ENCODE measurements at regions not wholly inside any gene's neighbourhood (a gene's known extent, or its start where the extent isn't known, plus 50 kb on each side); places are given as distances from the start of the nearest gene placed in this dataset.

GRCh38 chr7:85286446-85286845, 99.6 kb upstream of the SEMA3D start:
- TF ChIP-seq EZH2 (IDR thresholded peaks at IDR 0.05; ENCODE audit: low read length, missing control alignments): no peak
- TF ChIP-seq, protein P1, sequence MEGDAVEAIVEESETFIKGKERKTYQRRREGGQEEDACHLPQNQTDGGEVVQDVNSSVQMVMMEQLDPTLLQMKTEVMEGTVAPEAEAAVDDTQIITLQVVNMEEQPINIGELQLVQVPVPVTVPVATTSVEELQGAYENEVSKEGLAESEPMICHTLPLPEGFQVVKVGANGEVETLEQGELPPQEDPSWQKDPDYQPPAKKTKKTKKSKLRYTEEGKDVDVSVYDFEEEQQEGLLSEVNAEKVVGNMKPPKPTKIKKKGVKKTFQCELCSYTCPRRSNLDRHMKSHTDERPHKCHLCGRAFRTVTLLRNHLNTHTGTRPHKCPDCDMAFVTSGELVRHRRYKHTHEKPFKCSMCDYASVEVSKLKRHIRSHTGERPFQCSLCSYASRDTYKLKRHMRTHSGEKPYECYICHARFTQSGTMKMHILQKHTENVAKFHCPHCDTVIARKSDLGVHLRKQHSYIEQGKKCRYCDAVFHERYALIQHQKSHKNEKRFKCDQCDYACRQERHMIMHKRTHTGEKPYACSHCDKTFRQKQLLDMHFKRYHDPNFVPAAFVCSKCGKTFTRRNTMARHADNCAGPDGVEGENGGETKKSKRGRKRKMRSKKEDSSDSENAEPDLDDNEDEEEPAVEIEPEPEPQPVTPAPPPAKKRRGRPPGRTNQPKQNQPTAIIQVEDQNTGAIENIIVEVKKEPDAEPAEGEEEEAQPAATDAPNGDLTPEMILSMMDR (conservative IDR thresholded peaks at IDR 0.05 in 1 of 2, IDR thresholded peaks at IDR 0.05 in 1 of 2; ENCODE audit: low read depth in 1 of 2, low read length in 2 of 2): no peak

DNA sequence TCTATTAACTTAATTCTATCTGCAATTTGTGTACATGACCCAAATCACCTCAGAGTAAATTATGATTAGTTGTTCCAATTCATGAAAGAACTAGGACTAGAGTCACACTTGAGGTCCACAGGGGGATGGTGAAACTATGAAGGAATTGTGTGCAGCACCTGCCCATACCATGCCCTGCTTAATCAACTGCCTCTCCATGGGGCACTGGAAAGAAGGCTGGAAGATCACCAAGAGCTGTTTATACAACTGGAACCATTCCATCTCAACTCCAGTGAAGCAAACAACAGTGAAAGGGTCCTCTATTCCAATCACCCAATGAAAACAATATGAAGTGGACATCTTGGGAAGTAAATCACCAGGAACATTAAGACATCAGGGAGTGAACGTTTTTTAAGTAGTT, 98.7 kb upstream of the SEMA3D start:
- no peaks in the 10 kb centered on the region for H3K79me2 ChIP-seq (ENCODE audit: control insufficient read depth, insufficient read depth, low read length)
- H3K9me3 ChIP-seq (ENCODE audit: control insufficient read depth, insufficient read depth, low read depth, low read length): no peaks in the 10 kb centered on the region
- no peaks in the 10 kb centered on the region for H3K27me3 ChIP-seq (ENCODE audit: control insufficient read depth, insufficient read depth, low read length)
- no peak overlapping the region for H2AFZ ChIP-seq (ENCODE audit: low read length)
- no peak overlapping the region for H3K4me2 ChIP-seq (ENCODE audit: extremely low read depth, insufficient read depth, low read length)
- TF ChIP-seq, protein P1 (conservative IDR thresholded peaks at IDR 0.05 in 1 of 2, IDR thresholded peaks at IDR 0.05 in 1 of 2; ENCODE audit: low read depth in 1 of 2, low read length in 2 of 2): no peak
- no peak for TF ChIP-seq EZH2 (IDR thresholded peaks at IDR 0.05; ENCODE audit: low read length, missing control alignments)
- H3K27ac ChIP-seq (ENCODE audit: insufficient read depth, low read length): no peak overlapping the region
- no peaks in the 10 kb centered on the region for H3K4me1 ChIP-seq (ENCODE audit: control insufficient read depth, extremely low read depth, insufficient read depth, low read length)
- no peaks in the 10 kb centered on the region for H4K20me1 ChIP-seq (ENCODE audit: control insufficient read depth, extremely low read depth, insufficient read depth, low read length)
- no peak for DNase-seq (ENCODE audit: low read depth in 2 of 2)
- H3K9ac ChIP-seq (ENCODE audit: insufficient read depth, low read length): no peak overlapping the region
- no peaks in the 10 kb centered on the region for H3K36me3 ChIP-seq (ENCODE audit: control insufficient read depth, insufficient read depth, low read length)
- no peak overlapping the region for H3K4me3 ChIP-seq (replicated peaks in 1 of 4; ENCODE audit: control extremely low read depth in 1 of 4, insufficient read depth in 1 of 4, low read depth in 3 of 4, low read length in 4 of 4)

More at GRCh38 chr7:85286446-85286845, 99.6 kb upstream of the SEMA3D start:
- H2AFZ ChIP-seq (ENCODE audit: low read length): no peak overlapping the region
- no peaks in the 10 kb centered on the region for H3K27me3 ChIP-seq (ENCODE audit: control insufficient read depth, insufficient read depth, low read length)
- H3K4me1 ChIP-seq (ENCODE audit: control insufficient read depth, extremely low read depth, insufficient read depth, low read length): no peaks in the 10 kb centered on the region
- no peaks in the 10 kb centered on the region for H3K9me3 ChIP-seq (ENCODE audit: control insufficient read depth, insufficient read depth, low read depth, low read length)
- H4K20me1 ChIP-seq (ENCODE audit: control insufficient read depth, extremely low read depth, insufficient read depth, low read length): no peaks in the 10 kb centered on the region
- no peak overlapping the region for H3K9ac ChIP-seq (ENCODE audit: insufficient read depth, low read length)
- no peak for DNase-seq (ENCODE audit: low read depth in 2 of 2)
- no peak overlapping the region for H3K4me2 ChIP-seq (ENCODE audit: extremely low read depth, insufficient read depth, low read length)
- H3K79me2 ChIP-seq (ENCODE audit: control insufficient read depth, insufficient read depth, low read length): no peaks in the 10 kb centered on the region
- H3K27ac ChIP-seq (ENCODE audit: insufficient read depth, low read length): no peak overlapping the region
- no peaks in the 10 kb centered on the region for H3K36me3 ChIP-seq (ENCODE audit: control insufficient read depth, insufficient read depth, low read length)
- no peak overlapping the region for H3K4me3 ChIP-seq (replicated peaks in 1 of 4; ENCODE audit: control extremely low read depth in 1 of 4, insufficient read depth in 1 of 4, low read depth in 3 of 4, low read length in 4 of 4)

DNA sequence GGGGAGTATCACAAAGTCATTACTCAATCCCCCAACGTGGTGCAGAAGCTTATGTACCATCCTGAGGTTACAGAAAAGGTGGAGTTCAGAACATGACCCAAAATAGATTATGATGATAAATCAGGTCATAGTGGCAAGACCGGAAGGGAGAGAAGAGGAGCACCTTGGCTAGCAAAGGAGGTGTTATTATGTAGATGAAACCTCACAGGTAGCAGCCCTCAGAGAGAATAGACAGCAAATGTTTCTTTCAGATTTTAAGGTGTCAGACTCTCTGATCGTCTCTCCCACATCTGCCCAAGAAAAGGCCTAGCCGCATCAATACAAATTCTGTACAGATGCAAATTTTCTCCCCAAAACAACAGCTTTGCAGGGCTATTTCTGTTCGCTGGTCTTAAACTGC, 88.3 kb upstream of the SEMA3D start:
- H3K27me3 ChIP-seq (ENCODE audit: control insufficient read depth, insufficient read depth, low read length): no peaks in the 10 kb centered on the region
- H3K79me2 ChIP-seq (ENCODE audit: control insufficient read depth, insufficient read depth, low read length): no peaks in the 10 kb centered on the region
- no peaks in the 10 kb centered on the region for H4K20me1 ChIP-seq (ENCODE audit: control insufficient read depth, extremely low read depth, insufficient read depth, low read length)
- no peak overlapping the region for H3K4me3 ChIP-seq (replicated peaks in 1 of 4; ENCODE audit: control extremely low read depth in 1 of 4, insufficient read depth in 1 of 4, low read depth in 3 of 4, low read length in 4 of 4)
- no peak overlapping the region for H3K27ac ChIP-seq (ENCODE audit: insufficient read depth, low read length)
- H3K9me3 ChIP-seq (ENCODE audit: control insufficient read depth, insufficient read depth, low read depth, low read length): no peaks in the 10 kb centered on the region
- no peak for DNase-seq (ENCODE audit: low read depth in 2 of 2)
- H3K4me1 ChIP-seq (ENCODE audit: control insufficient read depth, extremely low read depth, insufficient read depth, low read length): no peaks in the 10 kb centered on the region
- no peak overlapping the region for H3K9ac ChIP-seq (ENCODE audit: insufficient read depth, low read length)
- H2AFZ ChIP-seq (ENCODE audit: low read length): no peak overlapping the region
- H3K36me3 ChIP-seq (ENCODE audit: control insufficient read depth, insufficient read depth, low read length): no peaks in the 10 kb centered on the region
- H3K4me2 ChIP-seq (ENCODE audit: extremely low read depth, insufficient read depth, low read length): no peak overlapping the region
- TF ChIP-seq, protein P1 (conservative IDR thresholded peaks at IDR 0.05 in 1 of 2, IDR thresholded peaks at IDR 0.05 in 1 of 2; ENCODE audit: low read depth in 1 of 2, low read length in 2 of 2): no peak
